Brain microvascular endothelial cell (primary cell): ENCODE measurements at regions not wholly inside any gene's neighbourhood (a gene's known extent, or its start where the extent isn't known, plus 50 kb on each side); places are given as distances from the start of the nearest gene placed in this dataset.

Experiments used
- DNase-seq: peaks from one replicate; pipeline ENCODE4 v3.0.0-alpha.2; 2020
- H3K27ac ChIP-seq: fragments of 250-450 bp; sonication (Bioruptor Pico); 2 replicates; pipeline ENCODE4 v1.5.1; 2020; ENCODE audit warnings: mild to moderate bottlenecking, moderate library complexity
- H3K27me3 ChIP-seq: fragments of 250-450 bp; sonication (Bioruptor Pico); replicated peaks from 2 replicates; pipeline ENCODE4 v1.5.1; 2020; ENCODE audit warnings: mild to moderate bottlenecking
- H3K36me3 ChIP-seq: fragments of 250-450 bp; sonication (Bioruptor Pico); replicated peaks from 2 replicates; pipeline ENCODE4 v1.5.1; 2020; ENCODE audit warnings: mild to moderate bottlenecking
- H3K4me3 ChIP-seq: 2 replicates; pipeline ENCODE4 v1.5.1; 2011; ENCODE audit warnings: low read depth, mild to moderate bottlenecking, control low read depth, low read length, moderate library complexity
- CTCF ChIP-seq: IDR thresholded peaks from 2 replicates; pipeline ENCODE4 v1.5.1; 2011; ENCODE audit warnings: low read depth, mild to moderate bottlenecking, moderate library complexity, low read length, control low read depth, inconsistent platforms; ENCODE audit errors: missing control alignments
- in situ Hi-C: cut with HindIII; loops from 2 replicates; pipeline ENCODE4 v1.10.0; 2017; ENCODE audit warnings: low sequenced_read_pairs, low pct_ligation_motif_present

GRCh38 chr5:114644576-114644975, 282.7 kb downstream of the KCNN2 start:
- Histone ChIP-seq H3K4me3 (no peak overlapping the region), H3K27me3 (no peaks in the 10 kb centered on the region), H3K36me3 (no peaks in the 10 kb centered on the region), H3K27ac (no peak overlapping the region)
- TF ChIP-seq CTCF, result no peak
- in situ Hi-C loops, result no loop called here
- DNase-seq, result no peak

- H3K4me3 ChIP-seq, result no peak overlapping the region
- no peaks in the 10 kb centered on the region for H3K36me3 ChIP-seq
- DNase-seq, result no peak
- H3K27ac ChIP-seq, result no peak overlapping the region
- no peak for TF ChIP-seq CTCF
- no peaks in the 10 kb centered on the region for H3K27me3 ChIP-seq
- in situ Hi-C loops, result no loop called here
Observed at GRCh38 chr5:114636271-114636670, 274.4 kb downstream of the KCNN2 start.

- in situ Hi-C loops, result no loop called here
- Histone ChIP-seq H3K27ac (peak overlapping the region; percentile 51), H3K27me3 (no peaks in the 10 kb centered on the region), H3K36me3 (no peaks in the 10 kb centered on the region), H3K4me3 (no peak overlapping the region)
- peak; percentile 29 for DNase-seq
- TF ChIP-seq CTCF, result no peak
Observed at GRCh38 chr5:114634967-114635901, 273.4 kb downstream of the KCNN2 start.

GRCh38 chr5:114634517-114634916, 272.6 kb downstream of the KCNN2 start:
- in situ Hi-C loops, result no loop called here
- no peak for TF ChIP-seq CTCF
- Histone ChIP-seq H3K36me3 (no peaks in the 10 kb centered on the region), H3K27ac (no peak overlapping the region), H3K27me3 (no peaks in the 10 kb centered on the region), H3K4me3 (no peak overlapping the region)
- no peak for DNase-seq

- no peak for DNase-seq
- Histone ChIP-seq H3K4me3 (no peak overlapping the region), H3K27ac (no peak overlapping the region), H3K36me3 (no peaks in the 10 kb centered on the region), H3K27me3 (no peaks in the 10 kb centered on the region)
- in situ Hi-C loops, result no loop called here
- no peak for TF ChIP-seq CTCF
Observed at GRCh38 chr5:114612406-114612805, 250.5 kb downstream of the KCNN2 start.

GRCh38 chr5:114581136-114581535, 219.3 kb downstream of the KCNN2 start:
- in situ Hi-C loops, result no loop called here
- H3K27ac ChIP-seq, result no peak overlapping the region
- no peak for DNase-seq
- TF ChIP-seq CTCF, result no peak
- no peaks in the 10 kb centered on the region for H3K27me3 ChIP-seq
- no peak overlapping the region for H3K4me3 ChIP-seq
- H3K36me3 ChIP-seq, result no peaks in the 10 kb centered on the region
